ENCODE measurements at regions not wholly inside any gene's neighbourhood (a gene's known extent, or its start where the extent isn't known, plus 50 kb on each side); places are given as distances from the start of the nearest gene placed in this dataset.

DNA sequence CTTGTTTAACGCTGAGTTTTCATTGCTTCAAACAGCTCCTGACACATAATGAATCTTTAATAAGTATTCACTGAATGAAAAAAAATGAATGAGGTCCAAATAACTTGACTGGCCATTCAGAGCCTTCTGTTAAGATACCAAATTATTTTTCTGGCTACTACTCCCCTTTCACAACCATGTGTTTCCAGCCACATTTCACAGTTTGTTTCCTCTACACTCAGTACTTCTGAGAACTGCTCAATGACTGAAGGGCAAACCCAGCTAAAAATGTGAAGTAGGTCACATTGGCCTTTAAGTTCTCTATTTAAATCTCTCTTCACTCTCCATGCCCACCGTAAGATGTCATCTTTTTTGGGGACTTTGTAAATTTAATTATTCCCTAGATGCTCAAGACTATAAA lies 78.4 kb upstream of the KRR1 start:
- TF ChIP-seq ZNF707 (tag by site-specific recombination; IDR thresholded peaks at IDR 0.05) = no peak
- no peak for TF ChIP-seq ZNF146 (tag by site-specific recombination; IDR thresholded peaks at IDR 0.05)
- TF ChIP-seq, protein P1, sequence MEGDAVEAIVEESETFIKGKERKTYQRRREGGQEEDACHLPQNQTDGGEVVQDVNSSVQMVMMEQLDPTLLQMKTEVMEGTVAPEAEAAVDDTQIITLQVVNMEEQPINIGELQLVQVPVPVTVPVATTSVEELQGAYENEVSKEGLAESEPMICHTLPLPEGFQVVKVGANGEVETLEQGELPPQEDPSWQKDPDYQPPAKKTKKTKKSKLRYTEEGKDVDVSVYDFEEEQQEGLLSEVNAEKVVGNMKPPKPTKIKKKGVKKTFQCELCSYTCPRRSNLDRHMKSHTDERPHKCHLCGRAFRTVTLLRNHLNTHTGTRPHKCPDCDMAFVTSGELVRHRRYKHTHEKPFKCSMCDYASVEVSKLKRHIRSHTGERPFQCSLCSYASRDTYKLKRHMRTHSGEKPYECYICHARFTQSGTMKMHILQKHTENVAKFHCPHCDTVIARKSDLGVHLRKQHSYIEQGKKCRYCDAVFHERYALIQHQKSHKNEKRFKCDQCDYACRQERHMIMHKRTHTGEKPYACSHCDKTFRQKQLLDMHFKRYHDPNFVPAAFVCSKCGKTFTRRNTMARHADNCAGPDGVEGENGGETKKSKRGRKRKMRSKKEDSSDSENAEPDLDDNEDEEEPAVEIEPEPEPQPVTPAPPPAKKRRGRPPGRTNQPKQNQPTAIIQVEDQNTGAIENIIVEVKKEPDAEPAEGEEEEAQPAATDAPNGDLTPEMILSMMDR (tag by site-specific recombination; IDR thresholded peaks at IDR 0.05) = no peak
- TF ChIP-seq PRDM1 (tag by site-specific recombination; IDR thresholded peaks at IDR 0.05) = no peak
- TF ChIP-seq ZNF274 (IDR thresholded peaks at IDR 0.05; ENCODE audit: low read length) = no peak
- TF ChIP-seq ZNF274 (tag by site-specific recombination; IDR thresholded peaks at IDR 0.05; ENCODE audit: borderline replicate concordance) = no peak
- no peak for TF ChIP-seq TCF7L2 (IDR thresholded peaks at IDR 0.05; ENCODE audit: borderline replicate concordance, low read depth, low read length)
- no peak for TF ChIP-seq HOXA7 (CRISPR knock-in tag; IDR thresholded peaks at IDR 0.05; ENCODE audit: borderline replicate concordance)
- no peak for TF ChIP-seq ZNF830 (tag by site-specific recombination; IDR thresholded peaks at IDR 0.05; ENCODE audit: low read depth)
- no peak for TF ChIP-seq ZNF155 (tag by site-specific recombination; IDR thresholded peaks at IDR 0.05)
- TF ChIP-seq ZNF133 (tag by site-specific recombination; IDR thresholded peaks at IDR 0.05) = no peak
- TF ChIP-seq ZNF175 (tag by site-specific recombination; IDR thresholded peaks at IDR 0.05) = no peak
- TF ChIP-seq, protein P2, sequence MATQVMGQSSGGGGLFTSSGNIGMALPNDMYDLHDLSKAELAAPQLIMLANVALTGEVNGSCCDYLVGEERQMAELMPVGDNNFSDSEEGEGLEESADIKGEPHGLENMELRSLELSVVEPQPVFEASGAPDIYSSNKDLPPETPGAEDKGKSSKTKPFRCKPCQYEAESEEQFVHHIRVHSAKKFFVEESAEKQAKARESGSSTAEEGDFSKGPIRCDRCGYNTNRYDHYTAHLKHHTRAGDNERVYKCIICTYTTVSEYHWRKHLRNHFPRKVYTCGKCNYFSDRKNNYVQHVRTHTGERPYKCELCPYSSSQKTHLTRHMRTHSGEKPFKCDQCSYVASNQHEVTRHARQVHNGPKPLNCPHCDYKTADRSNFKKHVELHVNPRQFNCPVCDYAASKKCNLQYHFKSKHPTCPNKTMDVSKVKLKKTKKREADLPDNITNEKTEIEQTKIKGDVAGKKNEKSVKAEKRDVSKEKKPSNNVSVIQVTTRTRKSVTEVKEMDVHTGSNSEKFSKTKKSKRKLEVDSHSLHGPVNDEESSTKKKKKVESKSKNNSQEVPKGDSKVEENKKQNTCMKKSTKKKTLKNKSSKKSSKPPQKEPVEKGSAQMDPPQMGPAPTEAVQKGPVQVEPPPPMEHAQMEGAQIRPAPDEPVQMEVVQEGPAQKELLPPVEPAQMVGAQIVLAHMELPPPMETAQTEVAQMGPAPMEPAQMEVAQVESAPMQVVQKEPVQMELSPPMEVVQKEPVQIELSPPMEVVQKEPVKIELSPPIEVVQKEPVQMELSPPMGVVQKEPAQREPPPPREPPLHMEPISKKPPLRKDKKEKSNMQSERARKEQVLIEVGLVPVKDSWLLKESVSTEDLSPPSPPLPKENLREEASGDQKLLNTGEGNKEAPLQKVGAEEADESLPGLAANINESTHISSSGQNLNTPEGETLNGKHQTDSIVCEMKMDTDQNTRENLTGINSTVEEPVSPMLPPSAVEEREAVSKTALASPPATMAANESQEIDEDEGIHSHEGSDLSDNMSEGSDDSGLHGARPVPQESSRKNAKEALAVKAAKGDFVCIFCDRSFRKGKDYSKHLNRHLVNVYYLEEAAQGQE (tag by site-specific recombination; IDR thresholded peaks at IDR 0.05) = no peak
